OCI-LY1 (cell line): ENCODE measurements at regions not wholly inside any gene's neighbourhood (a gene's known extent, or its start where the extent isn't known, plus 50 kb on each side); places are given as distances from the start of the nearest gene placed in this dataset.

Experiments
- H2AFZ ChIP-seq: fragments of 200-600 bp; sonication (generic), shearing (Covaris generic); 2 replicates; pipeline ENCODE4 v1.6.0; 2014; ENCODE audit warnings: antibody characterized with exemption, mild to moderate bottlenecking, low read length
- H3F3A ChIP-seq: fragments of 200-600 bp; sonication (generic), shearing (Covaris generic); 2 replicates; pipeline ENCODE4 v1.6.0; 2014; ENCODE audit warnings: mild to moderate bottlenecking, antibody characterized with exemption, low read length, moderate library complexity; ENCODE audit not compliant: insufficient read depth
- H3K27ac ChIP-seq: fragments of 200-600 bp; sonication (generic); 2 replicates; pipeline ENCODE4 v1.5.1; 2014; ENCODE audit warnings: low read length, mixed run types, mild to moderate bottlenecking, low read depth; ENCODE audit not compliant: poor library complexity, severe bottlenecking
- H3K27me3 ChIP-seq: fragments of 200-600 bp; sonication (generic); 2 replicates; pipeline ENCODE4 v1.6.0; 2014; ENCODE audit warnings: antibody characterized with exemption, mild to moderate bottlenecking, low read length, moderate library complexity; ENCODE audit not compliant: insufficient read depth
- H3K36me3 ChIP-seq: fragments of 200-600 bp; sonication (generic); 2 replicates; pipeline ENCODE4 v1.6.1; 2014; ENCODE audit warnings: mild to moderate bottlenecking, antibody characterized with exemption, low read length, moderate library complexity, mixed read lengths; ENCODE audit not compliant: insufficient read depth
- H3K4me1 ChIP-seq: fragments of 200-600 bp; sonication (generic); 2 replicates; pipeline ENCODE4 v1.5.1; 2014; ENCODE audit warnings: mild to moderate bottlenecking, low read length, moderate library complexity; ENCODE audit not compliant: insufficient read depth, severe bottlenecking
- H3K4me2 ChIP-seq: fragments of 200-600 bp; sonication (generic), shearing (Covaris generic); 2 replicates; pipeline ENCODE4 v1.6.1; 2014; ENCODE audit warnings: low read length
- H3K4me3 ChIP-seq: fragments of 200-600 bp; sonication (generic); 2 replicates; pipeline ENCODE4 v1.5.1; 2014; ENCODE audit warnings: low read length, low read depth, mild to moderate bottlenecking, mixed read lengths; ENCODE audit not compliant: poor library complexity, severe bottlenecking
- H3K79me2 ChIP-seq: fragments of 200-600 bp; shearing (Covaris generic); 2 replicates; pipeline ENCODE4 v1.6.1; 2016; ENCODE audit warnings: mixed run types, low read length, mixed read lengths; ENCODE audit not compliant: insufficient read depth
- H3K9ac ChIP-seq: fragments of 200-600 bp; sonication (generic), shearing (Covaris generic); 2 replicates; pipeline ENCODE4 v1.6.1; 2014; ENCODE audit warnings: mild to moderate bottlenecking, low read length, mixed read lengths
- H3K9me2 ChIP-seq: fragments of 200-600 bp; sonication (generic), shearing (Covaris generic); 2 replicates; pipeline ENCODE4 v1.6.1; 2014; ENCODE audit warnings: low read depth, mild to moderate bottlenecking, low read length, mixed read lengths
- H3K9me3 ChIP-seq: fragments of 200-600 bp; shearing (Covaris generic); 2 replicates; pipeline ENCODE4 v1.6.1; 2014; ENCODE audit warnings: low read length, mixed read lengths
- H4K20me1 ChIP-seq: fragments of 200-600 bp; sonication (generic), shearing (Covaris generic); 2 replicates; pipeline ENCODE4 v1.6.0; 2016; ENCODE audit warnings: mild to moderate bottlenecking, low read length; ENCODE audit not compliant: insufficient read depth
- CTCF ChIP-seq: fragments of 200-600 bp; sonication (generic), shearing (Covaris generic); IDR thresholded peaks from 2 replicates; pipeline ENCODE4 v1.5.1; 2017; ENCODE audit warnings: mild to moderate bottlenecking, antibody characterized with exemption, low read length, moderate library complexity, mixed read lengths
- EZH2 ChIP-seq: fragments of 200-600 bp; sonication (generic), shearing (Covaris generic); IDR thresholded peaks from 2 replicates; pipeline ENCODE4 v1.8.0; 2017; ENCODE audit warnings: borderline replicate concordance, mixed run types, mild to moderate bottlenecking, antibody characterized with exemption, low read length, moderate library complexity, mixed read lengths

GRCh38 chr6:50993941-50994720 is 175.5 kb downstream of the TFAP2B start:
- Histone ChIP-seq H3K9ac (no peak overlapping the region), H3K36me3 (no peaks in the 10 kb centered on the region), H3K9me2 (no peaks in the 10 kb centered on the region), H3F3A (no peaks in the 10 kb centered on the region), H3K79me2 (no peaks in the 10 kb centered on the region), H3K4me2 (no peak overlapping the region), H3K9me3 (no peaks in the 10 kb centered on the region), H2AFZ (no peak overlapping the region), H3K4me1 (no peaks in the 10 kb centered on the region), H3K27me3 (no peaks in the 10 kb centered on the region), H3K4me3 (no peak overlapping the region), H4K20me1 (no peaks in the 10 kb centered on the region), H3K27ac (no peak overlapping the region)
- no peak for TF ChIP-seq CTCF
- TF ChIP-seq EZH2 = no peak

GRCh38 chr6:50995036-50995435 is 176.4 kb downstream of the TFAP2B start:
- Histone ChIP-seq H3K79me2 (no peaks in the 10 kb centered on the region), H3K36me3 (no peaks in the 10 kb centered on the region), H3K4me3 (no peak overlapping the region), H3K9me2 (no peaks in the 10 kb centered on the region), H3K27me3 (no peaks in the 10 kb centered on the region), H4K20me1 (no peaks in the 10 kb centered on the region), H3F3A (no peaks in the 10 kb centered on the region), H3K9ac (no peak overlapping the region), H3K9me3 (no peaks in the 10 kb centered on the region), H3K27ac (no peak overlapping the region), H3K4me2 (no peak overlapping the region), H3K4me1 (no peaks in the 10 kb centered on the region), H2AFZ (no peak overlapping the region)
- TF ChIP-seq EZH2 (no peak), CTCF (no peak)

GRCh38 chr6:50998905-50999304 is 180.2 kb downstream of the TFAP2B start:
- no peaks in the 10 kb centered on the region for H3F3A ChIP-seq
- H4K20me1 ChIP-seq = no peaks in the 10 kb centered on the region
- H3K27ac ChIP-seq = no peak overlapping the region
- H3K4me2 ChIP-seq = no peak overlapping the region
- H3K36me3 ChIP-seq = no peaks in the 10 kb centered on the region
- H3K9ac ChIP-seq = no peak overlapping the region
- no peaks in the 10 kb centered on the region for H3K9me2 ChIP-seq
- H2AFZ ChIP-seq = no peak overlapping the region
- TF ChIP-seq CTCF (no peak), EZH2 (no peak)
- no peaks in the 10 kb centered on the region for H3K4me1 ChIP-seq
- H3K79me2 ChIP-seq = no peaks in the 10 kb centered on the region
- no peak overlapping the region for H3K4me3 ChIP-seq
- no peaks in the 10 kb centered on the region for H3K9me3 ChIP-seq
- H3K27me3 ChIP-seq = no peaks in the 10 kb centered on the region
